ENCODE measurements at regions not wholly inside any gene's neighbourhood (a gene's known extent, or its start where the extent isn't known, plus 50 kb on each side); places are given as distances from the start of the nearest gene placed in this dataset.

DNA sequence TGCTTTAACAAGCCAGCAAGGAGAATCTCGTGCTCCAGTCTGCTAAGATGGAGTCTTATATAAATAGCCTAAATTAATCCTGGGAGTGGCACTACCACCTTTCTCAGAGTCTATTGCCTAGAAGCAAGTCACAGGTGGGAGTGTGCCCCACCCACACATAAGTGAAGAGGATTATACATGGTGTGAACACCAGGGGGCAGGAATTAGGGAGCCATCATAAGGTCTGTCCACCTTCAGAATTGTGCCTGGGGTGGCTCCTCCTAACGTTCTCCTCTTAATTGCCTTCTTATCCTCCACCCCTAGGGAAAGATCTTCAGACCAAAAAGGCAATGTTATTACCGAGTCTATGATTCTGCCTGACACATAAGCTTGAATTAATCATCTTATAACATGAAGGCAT, 276.8 kb upstream of the SESN3 start:
- H4K8ac ChIP-seq (ENCODE audit: low read depth in 2 of 2, low read length in 2 of 2) = no peak overlapping the region
- peaks cover 4% of the 10 kb centered on the region; the same call in 1 of the 2 replicates for H4K20me1 ChIP-seq (ENCODE audit: insufficient read depth, low read length)
- peak overlapping the region; percentile 5; the same call in 1 of the 2 replicates for H3K56ac ChIP-seq (ENCODE audit: extremely low read depth, insufficient read depth, low read length)
- no peak overlapping the region for H2AK5ac ChIP-seq (ENCODE audit: low read depth, low read length)
- no peak overlapping the region for H3K9ac ChIP-seq (ENCODE audit: low read depth, low read length)
- H3K27me3 ChIP-seq (ENCODE audit: control insufficient read depth, insufficient read depth, low read length) = peaks cover 10% of the 10 kb centered on the region; the same call in 1 of the 2 replicates
- H3K9me1 ChIP-seq (ENCODE audit: insufficient read depth, low read length) = peaks cover 5% of the 10 kb centered on the region
- H2BK5ac ChIP-seq (ENCODE audit: low read depth, low read length, poor library complexity, severe bottlenecking) = no peak overlapping the region
- no peak overlapping the region for H3K4me3 ChIP-seq (ENCODE audit: insufficient read depth, low read depth, low read length)
- no peaks in the 10 kb centered on the region for H3K36me3 ChIP-seq (ENCODE audit: control insufficient read depth, insufficient read depth, low read length)
- no peak overlapping the region for H4K5ac ChIP-seq (ENCODE audit: low read depth, low read length)
- H3K4ac ChIP-seq (ENCODE audit: low read depth, low read length) = no peak overlapping the region
- H2BK20ac ChIP-seq (ENCODE audit: low read depth, low read length) = no peak overlapping the region
- BruUV-seq (replicated peaks) = no TSS peak
- no peak overlapping the region for H2AK9ac ChIP-seq (replicated peaks; ENCODE audit: low read depth, low read length, poor library complexity)
- DNase-seq = no peak
- in situ Hi-C loops (cut with MboI; ENCODE audit: low sequenced_read_pairs) = no loop called here
- no peak overlapping the region for H2BK120ac ChIP-seq (ENCODE audit: low read depth, low read length)
- no peaks in the 10 kb centered on the region; the same call in 1 of the 2 replicates for H3K9me3 ChIP-seq (ENCODE audit: control insufficient read depth, insufficient read depth, low read length)
- no peaks in the 10 kb centered on the region for H3K4me1 ChIP-seq (ENCODE audit: control insufficient read depth, insufficient read depth, low read length)
- ChIA-PET POLR2A (ENCODE audit: unreplicated experiment) (no interaction called here), CTCF (interaction anchor here (0.7 to 1.1 kb wide), 2 partner anchors 9 to 198 kb away, joined by 3 to 4 read pairs; no protein-coding TSS in a partner anchor)
- TF ChIP-seq MXI1 (IDR thresholded peaks at IDR 0.05; ENCODE audit: borderline replicate concordance, low read depth, low read length) (no peak), ELK1 (IDR thresholded peaks at IDR 0.05; ENCODE audit: borderline replicate concordance, low read depth, low read length) (no peak), BHLHE40 (IDR thresholded peaks at IDR 0.05; ENCODE audit: low read depth, low read length) (no peak), USF2 (IDR thresholded peaks at IDR 0.05; ENCODE audit: low read depth, low read length) (no peak), RFX5 (IDR thresholded peaks at IDR 0.05; ENCODE audit: low read depth, low read length) (no peak), POLR2A (IDR thresholded peaks at IDR 0.05; ENCODE audit: low read depth, low read length) (no peak), NFE2L2 (IDR thresholded peaks at IDR 0.05; ENCODE audit: low read depth, low read length) (no peak), MAZ (IDR thresholded peaks at IDR 0.05; ENCODE audit: borderline replicate concordance, low read depth, low read length) (no peak), RAD21 (IDR thresholded peaks at IDR 0.05; ENCODE audit: low read length) (no peak)
- TF ChIP-seq, protein P1, sequence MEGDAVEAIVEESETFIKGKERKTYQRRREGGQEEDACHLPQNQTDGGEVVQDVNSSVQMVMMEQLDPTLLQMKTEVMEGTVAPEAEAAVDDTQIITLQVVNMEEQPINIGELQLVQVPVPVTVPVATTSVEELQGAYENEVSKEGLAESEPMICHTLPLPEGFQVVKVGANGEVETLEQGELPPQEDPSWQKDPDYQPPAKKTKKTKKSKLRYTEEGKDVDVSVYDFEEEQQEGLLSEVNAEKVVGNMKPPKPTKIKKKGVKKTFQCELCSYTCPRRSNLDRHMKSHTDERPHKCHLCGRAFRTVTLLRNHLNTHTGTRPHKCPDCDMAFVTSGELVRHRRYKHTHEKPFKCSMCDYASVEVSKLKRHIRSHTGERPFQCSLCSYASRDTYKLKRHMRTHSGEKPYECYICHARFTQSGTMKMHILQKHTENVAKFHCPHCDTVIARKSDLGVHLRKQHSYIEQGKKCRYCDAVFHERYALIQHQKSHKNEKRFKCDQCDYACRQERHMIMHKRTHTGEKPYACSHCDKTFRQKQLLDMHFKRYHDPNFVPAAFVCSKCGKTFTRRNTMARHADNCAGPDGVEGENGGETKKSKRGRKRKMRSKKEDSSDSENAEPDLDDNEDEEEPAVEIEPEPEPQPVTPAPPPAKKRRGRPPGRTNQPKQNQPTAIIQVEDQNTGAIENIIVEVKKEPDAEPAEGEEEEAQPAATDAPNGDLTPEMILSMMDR (conservative IDR thresholded peaks at IDR 0.05; ENCODE audit: low read depth, low read length) = no peak
- dilution Hi-C loops (cut with HindIII; ENCODE audit: low sequenced_read_pairs, unreplicated experiment) = no loop called here
- H3K79me1 ChIP-seq (ENCODE audit: low read depth in 1 of 2, low read length in 2 of 2) = no peaks in the 10 kb centered on the region
- H3K18ac ChIP-seq (ENCODE audit: low read depth, low read length) = no peak overlapping the region
- no CpG with 5 or more reads among the region's 3 CpGs for WGBS, 2 experiments (ENCODE audit: extremely low coverage in 2 of 2, insufficient read length in 1 of 2)
- intact Hi-C loops (cut with micrococcal nuclease) = no loop called here
- no peak overlapping the region for H3K4me2 ChIP-seq (ENCODE audit: low read depth, low read length)
- no peak overlapping the region for H2BK15ac ChIP-seq (ENCODE audit: low read depth, low read length)
- H2AFZ ChIP-seq (replicated peaks; ENCODE audit: low read length, poor library complexity) = no peak overlapping the region
- no peak overlapping the region for H3K27ac ChIP-seq (ENCODE audit: insufficient read depth, low read length)
- no peak overlapping the region for H3K14ac ChIP-seq (replicated peaks; ENCODE audit: low read depth, low read length)
- ATAC-seq (ENCODE audit: low read depth) = no peak
- H4K91ac ChIP-seq (ENCODE audit: insufficient read depth, low read depth, low read length) = no peak overlapping the region
- H3K23ac ChIP-seq (ENCODE audit: low read depth, low read length) = no peak overlapping the region

Measured in IMR-90 (cell line).